GM12878 (cell line): ENCODE measurements at regions not wholly inside any gene's neighbourhood (a gene's known extent, or its start where the extent isn't known, plus 50 kb on each side); places are given as distances from the start of the nearest gene placed in this dataset.

ENCODE experiments used
- ATAC-seq: fragments of 200-7000 bp; cut with Tn5 transposase; 3 replicates; pipeline ENCODE4 v1.9.1; 2020; ENCODE audit warnings: mild to moderate bottlenecking, moderate library complexity
- BruUV-seq: library from RNA; stranded (reverse); fragments of 400-500 nt; replicated peaks from 2 replicates; lab custom pipeline; 2021; lab: Mats Ljungman, UMichigan
- CTCF ChIA-PET: fragments of 300-600 bp; sonication (Branson Sonifier 250); formaldehyde crosslinking; extraction: SDS; loops from one replicate; lab custom pipeline; 2021; ENCODE audit warnings: inconsistent platforms; lab: Yijun Ruan, JAX
- POLR2A ChIA-PET: fragments of 350-600 bp; formaldehyde crosslinking; extraction: SDS; loops from one replicate; lab custom pipeline; 2021; ENCODE audit warnings: inconsistent platforms; lab: Charles Lee
- RAD21 ChIA-PET: fragments of 300-600 bp; sonication (Branson Sonifier 250); formaldehyde crosslinking; loops from one replicate; lab custom pipeline; 2023; ENCODE audit warnings: antibody characterized with exemption; ENCODE audit not compliant: unreplicated experiment; lab: Charles Lee
- SMC1A ChIA-PET: fragments of 300-600 bp; sonication (Branson Sonifier 250); formaldehyde crosslinking; loops from one replicate; lab custom pipeline; 2023; ENCODE audit not compliant: unreplicated experiment, uncharacterized antibody; lab: Charles Lee
- DNase-seq: peaks from one replicate; pipeline ENCODE4 v3.0.0-alpha.2; 2011; ENCODE audit warnings: low read depth, low spot score
- FAIRE-seq: peaks from 3 replicates; lab custom pipeline; 2011; peaks lifted over from hg19 to GRCh38; lab: Jason Lieb, UNC
- H2AFZ ChIP-seq: 2 replicates; pipeline ENCODE4 v1.6.0; 2011; ENCODE audit warnings: low read depth, low read length, control low read depth; ENCODE audit not compliant: control insufficient read depth
- H3K27ac ChIP-seq: 2 replicates; pipeline ENCODE4 v1.5.1; 2011; ENCODE audit warnings: control low read depth; ENCODE audit not compliant: control insufficient read depth, insufficient read depth
- H3K27me3 ChIP-seq, 2 experiments: replicated peaks in 1 of 2; 2 replicates each; pipeline versions ENCODE4 v1.6.0 to v1.6.1; 2011; ENCODE audit warnings: low read length in 1 of 2; ENCODE audit not compliant: control insufficient read depth in 2 of 2, insufficient read depth in 2 of 2
- H3K36me3 ChIP-seq, 2 experiments: 2 replicates each; pipeline ENCODE4 v1.5.1; 2011; ENCODE audit warnings: low read length in 1 of 2; ENCODE audit not compliant: control insufficient read depth in 2 of 2, insufficient read depth in 2 of 2
- H3K4me1 ChIP-seq: 2 replicates; pipeline ENCODE4 v1.6.1; 2011; ENCODE audit warnings: mild to moderate bottlenecking, low read length, moderate library complexity, mixed read lengths; ENCODE audit not compliant: control insufficient read depth, insufficient read depth
- H3K4me2 ChIP-seq: 2 replicates; pipeline ENCODE4 v1.6.0; 2011; ENCODE audit warnings: control low read depth; ENCODE audit not compliant: control insufficient read depth, insufficient read depth
- H3K4me3 ChIP-seq: fragments of 200-600 bp; sonication (generic); 2 replicates; pipeline ENCODE4 v1.5.1; 2016
- H3K79me2 ChIP-seq: 2 replicates; pipeline ENCODE4 v1.6.0; 2011; ENCODE audit warnings: low read length; ENCODE audit not compliant: control insufficient read depth, insufficient read depth
- H3K9ac ChIP-seq: 2 replicates; pipeline ENCODE4 v1.8.0; 2011; ENCODE audit warnings: low read length, control low read depth, mixed read lengths; ENCODE audit not compliant: control insufficient read depth, insufficient read depth
- H3K9me3 ChIP-seq: replicated peaks from 3 replicates; pipeline ENCODE4 v1.5.1; 2011; ENCODE audit warnings: mild to moderate bottlenecking, low read length; ENCODE audit not compliant: control insufficient read depth, insufficient read depth
- H4K20me1 ChIP-seq: 2 replicates; pipeline ENCODE4 v1.6.0; 2011; ENCODE audit not compliant: control insufficient read depth, insufficient read depth
- FOXM1 ChIP-seq: IDR thresholded peaks from 2 replicates; pipeline ENCODE4 v1.6.1; 2012; ENCODE audit warnings: low read depth, mild to moderate bottlenecking, inconsistent platforms, low read length, moderate library complexity
- GABPA ChIP-seq: IDR thresholded peaks from 2 replicates; pipeline ENCODE4 v1.6.1; 2014; ENCODE audit warnings: antibody characterized with exemption, low read depth, mild to moderate bottlenecking, inconsistent platforms
- MTA2 ChIP-seq: fragments of 450-650 bp; IDR thresholded peaks from 2 replicates; pipeline ENCODE4 v1.6.1; 2016; ENCODE audit warnings: low read depth, mild to moderate bottlenecking, moderate library complexity
- NR2C2 ChIP-seq: IDR thresholded peaks from 2 replicates; pipeline ENCODE4 v1.6.1; 2011; ENCODE audit warnings: borderline replicate concordance, low read depth; ENCODE audit not compliant: control insufficient read depth, insufficient read length
- NR2F1 ChIP-seq: fragments of 450-650 bp; conservative IDR thresholded peaks from 2 replicates; pipeline ENCODE4 v1.6.1; 2017; ENCODE audit warnings: mild to moderate bottlenecking
- PRDM15 ChIP-seq: fragments of 450-650 bp; formaldehyde crosslinking; IDR thresholded peaks from 2 replicates; pipeline ENCODE4 v1.4.0; 2020; ENCODE audit warnings: mild to moderate bottlenecking, moderate library complexity
- ZBTB40 ChIP-seq: fragments of 450-650 bp; IDR thresholded peaks from 2 replicates; pipeline ENCODE4 v1.6.1; 2016; ENCODE audit warnings: mild to moderate bottlenecking, moderate library complexity, borderline replicate concordance
- ZNF217 ChIP-seq: fragments of 450-650 bp; IDR thresholded peaks from 2 replicates; pipeline ENCODE4 v1.6.1; 2017; ENCODE audit warnings: antibody characterized with exemption, mild to moderate bottlenecking
- ZNF24 ChIP-seq: fragments of 450-650 bp; IDR thresholded peaks from 2 replicates; pipeline ENCODE4 v1.6.1; 2017; ENCODE audit warnings: antibody characterized with exemption, mild to moderate bottlenecking
- WGBS: methylation state at CpG from one replicate; pipeline ENCODE4 v1.1.6; 2016; ENCODE audit warnings: low lambda C conversion rate; ENCODE audit not compliant: insufficient replicate concordance, insufficient coverage; ENCODE audit errors: missing lambda C conversion rate; 5-methylcytosine and 5-hydroxymethylcytosine counted together
- in situ Hi-C: fragments of 300-500 bp; cut with MboI; formaldehyde crosslinking; loops from 9 replicates; pipeline ENCODE4 v1.14.3; 2018; ENCODE audit warnings: mixed read lengths
- intact Hi-C: fragments of 100-400 bp; cut with micrococcal nuclease; formaldehyde crosslinking; loops from one replicate; pipeline ENCODE4 v1.14.2; 2022; ENCODE audit not compliant: unreplicated experiment
- TF ChIP-seq, protein P1 (sequence below): IDR thresholded peaks from 2 replicates; pipeline ENCODE4 v1.6.1; 2012; ENCODE audit warnings: improper control_type of control experiment, low read depth, low read length; ENCODE audit not compliant: insufficient replicate concordance

DNA sequence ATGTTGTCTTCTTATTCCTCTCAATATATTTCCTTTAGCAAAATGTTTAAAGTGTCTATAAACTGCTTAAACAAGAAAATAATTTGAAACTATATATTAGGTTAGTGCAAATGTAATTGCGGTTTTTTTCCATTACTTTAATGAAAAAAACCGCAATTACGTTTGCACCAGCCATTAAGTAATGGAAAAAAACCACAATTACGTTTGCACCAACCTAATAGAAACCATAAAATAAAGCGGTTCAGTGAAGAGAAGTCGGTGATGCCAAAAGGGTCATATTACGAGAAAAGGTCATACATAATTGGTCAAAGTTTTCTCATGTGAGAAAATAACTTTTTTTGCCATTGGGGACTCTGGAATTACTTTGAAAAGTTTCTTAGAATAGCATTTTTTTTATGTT lies 385.6 kb upstream of the ST8SIA4 start:
- Histone ChIP-seq H4K20me1 (no peaks in the 10 kb centered on the region), H3K36me3 (no peaks in the 10 kb centered on the region), H3K4me2 (no peak overlapping the region), H3K4me1 (no peaks in the 10 kb centered on the region), H2AFZ (no peak overlapping the region), H3K27me3 (no peaks in the 10 kb centered on the region), H3K27ac (no peak overlapping the region), H3K79me2 (no peaks in the 10 kb centered on the region), H3K4me3 (no peak overlapping the region), H3K9ac (no peak overlapping the region), H3K9me3 (no peaks in the 10 kb centered on the region)
- SMC1A ChIA-PET: no interaction called here
- DNase-seq: no peak
- WGBS: 18% methylated on average over 7 of the region's 7 CpGs
- peak; percentile 72 for TF ChIP-seq NR2F1
- TF ChIP-seq GABPA: no peak
- peak; percentile 27; the same call in 1 of the 2 replicates for TF ChIP-seq MTA2
- no peak for TF ChIP-seq ZNF217
- no peak for TF ChIP-seq FOXM1
- TF ChIP-seq ZNF24: no peak
- TF ChIP-seq, protein P1, sequence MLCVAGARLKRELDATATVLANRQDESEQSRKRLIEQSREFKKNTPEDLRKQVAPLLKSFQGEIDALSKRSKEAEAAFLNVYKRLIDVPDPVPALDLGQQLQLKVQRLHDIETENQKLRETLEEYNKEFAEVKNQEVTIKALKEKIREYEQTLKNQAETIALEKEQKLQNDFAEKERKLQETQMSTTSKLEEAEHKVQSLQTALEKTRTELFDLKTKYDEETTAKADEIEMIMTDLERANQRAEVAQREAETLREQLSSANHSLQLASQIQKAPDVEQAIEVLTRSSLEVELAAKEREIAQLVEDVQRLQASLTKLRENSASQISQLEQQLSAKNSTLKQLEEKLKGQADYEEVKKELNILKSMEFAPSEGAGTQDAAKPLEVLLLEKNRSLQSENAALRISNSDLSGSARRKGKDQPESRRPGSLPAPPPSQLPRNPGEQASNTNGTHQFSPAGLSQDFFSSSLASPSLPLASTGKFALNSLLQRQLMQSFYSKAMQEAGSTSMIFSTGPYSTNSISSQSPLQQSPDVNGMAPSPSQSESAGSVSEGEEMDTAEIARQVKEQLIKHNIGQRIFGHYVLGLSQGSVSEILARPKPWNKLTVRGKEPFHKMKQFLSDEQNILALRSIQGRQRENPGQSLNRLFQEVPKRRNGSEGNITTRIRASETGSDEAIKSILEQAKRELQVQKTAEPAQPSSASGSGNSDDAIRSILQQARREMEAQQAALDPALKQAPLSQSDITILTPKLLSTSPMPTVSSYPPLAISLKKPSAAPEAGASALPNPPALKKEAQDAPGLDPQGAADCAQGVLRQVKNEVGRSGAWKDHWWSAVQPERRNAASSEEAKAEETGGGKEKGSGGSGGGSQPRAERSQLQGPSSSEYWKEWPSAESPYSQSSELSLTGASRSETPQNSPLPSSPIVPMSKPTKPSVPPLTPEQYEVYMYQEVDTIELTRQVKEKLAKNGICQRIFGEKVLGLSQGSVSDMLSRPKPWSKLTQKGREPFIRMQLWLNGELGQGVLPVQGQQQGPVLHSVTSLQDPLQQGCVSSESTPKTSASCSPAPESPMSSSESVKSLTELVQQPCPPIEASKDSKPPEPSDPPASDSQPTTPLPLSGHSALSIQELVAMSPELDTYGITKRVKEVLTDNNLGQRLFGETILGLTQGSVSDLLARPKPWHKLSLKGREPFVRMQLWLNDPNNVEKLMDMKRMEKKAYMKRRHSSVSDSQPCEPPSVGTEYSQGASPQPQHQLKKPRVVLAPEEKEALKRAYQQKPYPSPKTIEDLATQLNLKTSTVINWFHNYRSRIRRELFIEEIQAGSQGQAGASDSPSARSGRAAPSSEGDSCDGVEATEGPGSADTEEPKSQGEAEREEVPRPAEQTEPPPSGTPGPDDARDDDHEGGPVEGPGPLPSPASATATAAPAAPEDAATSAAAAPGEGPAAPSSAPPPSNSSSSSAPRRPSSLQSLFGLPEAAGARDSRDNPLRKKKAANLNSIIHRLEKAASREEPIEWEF: no peak
- TF ChIP-seq PRDM15 (CRISPR knock-in tag): no peak
- no peak for TF ChIP-seq NR2C2
- TF ChIP-seq ZBTB40: no peak
- RAD21 ChIA-PET: no interaction called here
- BruUV-seq: no TSS peak
- CTCF ChIA-PET: no interaction called here
- ATAC-seq: no peak
- intact Hi-C loops: no loop called here
- FAIRE-seq: no peak
- POLR2A ChIA-PET: no interaction called here
- in situ Hi-C loops: no loop called here
